Skin of body (tissue), 1 donor: ENCODE measurements at regions not wholly inside any gene's neighbourhood (a gene's known extent, or its start where the extent isn't known, plus 50 kb on each side); places are given as distances from the start of the nearest gene placed in this dataset.
"Not testable (repeated sequence)": the region's sequence is repeated elsewhere in the genome, so short reads cannot be mapped to it uniquely, and the experiment has no call there.

Experiments
- DNase-seq: peaks from one replicate; lab custom pipeline; 2025; lab: John Stamatoyannopoulos, UW

- DNase-seq, result no peak
These were observed 640.8 kb upstream of the SGCD start for GRCh38 chr5:155686131-155686530.

GRCh38 chr5:155689406-155689805 is 637.6 kb upstream of the SGCD start:
- no peak for DNase-seq

GRCh38 chr5:155696362-155696761 is 630.6 kb upstream of the SGCD start:
- DNase-seq, result no peak

GRCh38 chr5:155697236-155697635 is 629.7 kb upstream of the SGCD start:
- DNase-seq, result no peak

GRCh38 chr5:155699385-155699784 is 627.6 kb upstream of the SGCD start:
- DNase-seq, result no peak

GRCh38 chr5:155700333-155700732 is 626.6 kb upstream of the SGCD start:
- no peak for DNase-seq

- no peak for DNase-seq
These were observed 615.1 kb upstream of the SGCD start for GRCh38 chr5:155711882-155712281.

- DNase-seq, result not testable (repeated sequence)
These were observed 612.5 kb upstream of the SGCD start for GRCh38 chr5:155714435-155714834.

GRCh38 chr5:155726267-155726666 is 600.7 kb upstream of the SGCD start:
- no peak for DNase-seq

- no peak for DNase-seq
These were observed 599.3 kb upstream of the SGCD start for GRCh38 chr5:155727512-155728145.

GRCh38 chr5:155728146-155728856 is 598.7 kb upstream of the SGCD start:
- peak; percentile 39 for DNase-seq

GRCh38 chr5:155728857-155729683 is 597.9 kb upstream of the SGCD start:
- DNase-seq, result no peak

GRCh38 chr5:155729684-155730059 is 597.3 kb upstream of the SGCD start:
- no peak for DNase-seq

- DNase-seq, result no peak
These were observed 594.2 kb upstream of the SGCD start for GRCh38 chr5:155732587-155733376.

GRCh38 chr5:155733935-155734334 is 593.0 kb upstream of the SGCD start:
- no peak for DNase-seq

- DNase-seq, result no peak
These were observed 591.6 kb upstream of the SGCD start for GRCh38 chr5:155735388-155735787.

- DNase-seq, result no peak
These were observed 588.3 kb upstream of the SGCD start for GRCh38 chr5:155738616-155739015.

GRCh38 chr5:155746367-155747038 is 580.5 kb upstream of the SGCD start:
- DNase-seq, result no peak

GRCh38 chr5:155750101-155750500 is 576.9 kb upstream of the SGCD start:
- no peak for DNase-seq

GRCh38 chr5:155750571-155750970 is 576.4 kb upstream of the SGCD start:
- DNase-seq, result no peak

- DNase-seq, result no peak
These were observed 572.9 kb upstream of the SGCD start for GRCh38 chr5:155753943-155754581.
